ENCODE measurements at regions not wholly inside any gene's neighbourhood (a gene's known extent, or its start where the extent isn't known, plus 50 kb on each side); places are given as distances from the start of the nearest gene placed in this dataset.

- no peak overlapping the region for H2BK120ac ChIP-seq (ENCODE audit: low read depth, low read length)
- no CpG with 5 or more reads among the region's 1 CpG for WGBS, 2 donors (ENCODE audit: extremely low coverage in 2 of 2, insufficient read length in 2 of 2, insufficient replicate concordance in 1 of 2)
- no peak overlapping the region for H2AFZ ChIP-seq (ENCODE audit: low read length)
- no peaks in the 10 kb centered on the region for H3K36me3 ChIP-seq (replicated peaks in 1 of 2; ENCODE audit: control insufficient read depth in 2 of 2, insufficient read depth in 2 of 2, low read length in 2 of 2)
- no peak overlapping the region for H4K8ac ChIP-seq (ENCODE audit: low read depth, low read length)
- H3K79me1 ChIP-seq (ENCODE audit: low read depth, low read length), result no peaks in the 10 kb centered on the region
- no peak for DNase-seq (ENCODE audit: low spot score)
- no peak overlapping the region for H3K4ac ChIP-seq (ENCODE audit: low read length)
- H2BK5ac ChIP-seq (ENCODE audit: low read length), result no peak overlapping the region
- no peak overlapping the region for H3K23ac ChIP-seq (ENCODE audit: low read depth, low read length, poor library complexity)
- no peak overlapping the region for H3K14ac ChIP-seq (ENCODE audit: low read length)
- no peak overlapping the region for H3K4me3 ChIP-seq (ENCODE audit: low read length in 2 of 2)
- no peaks in the 10 kb centered on the region for H3K27me3 ChIP-seq (ENCODE audit: control insufficient read depth in 3 of 3, insufficient read depth in 3 of 3, low read depth in 1 of 3, low read length in 3 of 3)
- H3K9ac ChIP-seq (ENCODE audit: low read depth, low read length, poor library complexity), result no peak overlapping the region
- no peak overlapping the region for H2BK15ac ChIP-seq (ENCODE audit: low read length)
- H3K18ac ChIP-seq (ENCODE audit: low read length), result no peak overlapping the region
- H3K9me3 ChIP-seq (replicated peaks in 1 of 2; ENCODE audit: control insufficient read depth in 2 of 2, insufficient read depth in 1 of 2, low read depth in 1 of 2, low read length in 2 of 2), result no peaks in the 10 kb centered on the region
- no peak overlapping the region for H2AK5ac ChIP-seq (ENCODE audit: low read depth, low read length)
- no peaks in the 10 kb centered on the region for H3K4me1 ChIP-seq (ENCODE audit: control insufficient read depth in 2 of 2, insufficient read depth in 1 of 2, low read depth in 1 of 2, low read length in 2 of 2)
- H3K27ac ChIP-seq (replicated peaks; ENCODE audit: low read length), result no peak overlapping the region
- no peak overlapping the region for H2BK12ac ChIP-seq (ENCODE audit: low read length)
- no peak overlapping the region for H4K91ac ChIP-seq (ENCODE audit: low read depth, low read length, poor library complexity)
- no peak overlapping the region for H3K4me2 ChIP-seq (ENCODE audit: insufficient read depth, low read length, poor library complexity, severe bottlenecking)
These were observed 118.6 kb upstream of the VCX3B start for GRCh38 chrX:8346060-8346459.

GRCh38 chrX:8346892-8347291 lies 117.7 kb upstream of the VCX3B start:
- no peak overlapping the region for H2BK15ac ChIP-seq (ENCODE audit: low read length)
- no peak overlapping the region for H2AK5ac ChIP-seq (ENCODE audit: low read depth, low read length)
- H3K4me1 ChIP-seq (ENCODE audit: control insufficient read depth in 2 of 2, insufficient read depth in 1 of 2, low read depth in 1 of 2, low read length in 2 of 2), result no peaks in the 10 kb centered on the region
- H2BK12ac ChIP-seq (ENCODE audit: low read length), result no peak overlapping the region
- H3K9me3 ChIP-seq (replicated peaks in 1 of 2; ENCODE audit: control insufficient read depth in 2 of 2, insufficient read depth in 1 of 2, low read depth in 1 of 2, low read length in 2 of 2), result no peaks in the 10 kb centered on the region
- no peak overlapping the region for H2BK5ac ChIP-seq (ENCODE audit: low read length)
- H4K8ac ChIP-seq (ENCODE audit: low read depth, low read length), result no peak overlapping the region
- no peaks in the 10 kb centered on the region for H3K36me3 ChIP-seq (replicated peaks in 1 of 2; ENCODE audit: control insufficient read depth in 2 of 2, insufficient read depth in 2 of 2, low read length in 2 of 2)
- H3K4me3 ChIP-seq (ENCODE audit: low read length in 2 of 2), result no peak overlapping the region
- no peak overlapping the region for H3K4me2 ChIP-seq (ENCODE audit: insufficient read depth, low read length, poor library complexity, severe bottlenecking)
- no peak overlapping the region for H3K9ac ChIP-seq (ENCODE audit: low read depth, low read length, poor library complexity)
- no peak overlapping the region for H3K14ac ChIP-seq (ENCODE audit: low read length)
- H3K23ac ChIP-seq (ENCODE audit: low read depth, low read length, poor library complexity), result no peak overlapping the region
- no peak overlapping the region for H3K18ac ChIP-seq (ENCODE audit: low read length)
- no peak overlapping the region for H3K27ac ChIP-seq (replicated peaks; ENCODE audit: low read length)
- H2BK120ac ChIP-seq (ENCODE audit: low read depth, low read length), result no peak overlapping the region
- H2AFZ ChIP-seq (ENCODE audit: low read length), result no peak overlapping the region
- no peaks in the 10 kb centered on the region for H3K27me3 ChIP-seq (ENCODE audit: control insufficient read depth in 3 of 3, insufficient read depth in 3 of 3, low read depth in 1 of 3, low read length in 3 of 3)
- no peak overlapping the region for H3K4ac ChIP-seq (ENCODE audit: low read length)
- no peak for DNase-seq (ENCODE audit: low spot score)
- no peaks in the 10 kb centered on the region for H3K79me1 ChIP-seq (ENCODE audit: low read depth, low read length)
- no peak overlapping the region for H4K91ac ChIP-seq (ENCODE audit: low read depth, low read length, poor library complexity)
- WGBS, 2 donors (ENCODE audit: extremely low coverage in 2 of 2, insufficient read length in 2 of 2, insufficient replicate concordance in 1 of 2), result no CpG with 5 or more reads among the region's 3 CpGs

- Histone ChIP-seq H3K27ac (replicated peaks; ENCODE audit: low read length) (no peak overlapping the region), H2BK5ac (ENCODE audit: low read length) (no peak overlapping the region), H2BK15ac (ENCODE audit: low read length) (no peak overlapping the region), H3K36me3 (replicated peaks in 1 of 2; ENCODE audit: control insufficient read depth in 2 of 2, insufficient read depth in 2 of 2, low read length in 2 of 2) (no peaks in the 10 kb centered on the region), H3K14ac (ENCODE audit: low read length) (no peak overlapping the region), H2AFZ (ENCODE audit: low read length) (no peak overlapping the region), H3K9me3 (replicated peaks in 1 of 2; ENCODE audit: control insufficient read depth in 2 of 2, insufficient read depth in 1 of 2, low read depth in 1 of 2, low read length in 2 of 2) (no peaks in the 10 kb centered on the region), H2BK120ac (ENCODE audit: low read depth, low read length) (no peak overlapping the region), H2BK12ac (ENCODE audit: low read length) (no peak overlapping the region), H3K4me2 (ENCODE audit: insufficient read depth, low read length, poor library complexity, severe bottlenecking) (no peak overlapping the region), H4K91ac (ENCODE audit: low read depth, low read length, poor library complexity) (no peak overlapping the region), H3K18ac (ENCODE audit: low read length) (no peak overlapping the region), H3K27me3 (ENCODE audit: control insufficient read depth in 3 of 3, insufficient read depth in 3 of 3, low read depth in 1 of 3, low read length in 3 of 3) (no peaks in the 10 kb centered on the region), H3K4ac (ENCODE audit: low read length) (no peak overlapping the region), H3K23ac (ENCODE audit: low read depth, low read length, poor library complexity) (no peak overlapping the region), H2AK5ac (ENCODE audit: low read depth, low read length) (no peak overlapping the region), H3K79me1 (ENCODE audit: low read depth, low read length) (no peaks in the 10 kb centered on the region), H3K4me1 (ENCODE audit: control insufficient read depth in 2 of 2, insufficient read depth in 1 of 2, low read depth in 1 of 2, low read length in 2 of 2) (no peaks in the 10 kb centered on the region), H3K9ac (ENCODE audit: low read depth, low read length, poor library complexity) (no peak overlapping the region), H3K4me3 (ENCODE audit: low read length in 2 of 2) (no peak overlapping the region), H4K8ac (ENCODE audit: low read depth, low read length) (no peak overlapping the region)
- no peak for DNase-seq (ENCODE audit: low spot score)
- WGBS, 2 donors (ENCODE audit: extremely low coverage in 2 of 2, insufficient read length in 2 of 2, insufficient replicate concordance in 1 of 2), result no CpG with 5 or more reads among the region's 1 CpG
These were observed 114.7 kb upstream of the VCX3B start for GRCh38 chrX:8349816-8350544.

- no peak overlapping the region for H3K9ac ChIP-seq (ENCODE audit: low read depth, low read length, poor library complexity)
- no peak overlapping the region for H3K4ac ChIP-seq (ENCODE audit: low read length)
- H2BK15ac ChIP-seq (ENCODE audit: low read length), result no peak overlapping the region
- H3K27ac ChIP-seq (replicated peaks; ENCODE audit: low read length), result no peak overlapping the region
- H2BK120ac ChIP-seq (ENCODE audit: low read depth, low read length), result no peak overlapping the region
- DNase-seq (ENCODE audit: low spot score), result no peak
- H3K4me2 ChIP-seq (ENCODE audit: insufficient read depth, low read length, poor library complexity, severe bottlenecking), result no peak overlapping the region
- no peak overlapping the region for H3K23ac ChIP-seq (ENCODE audit: low read depth, low read length, poor library complexity)
- no peak overlapping the region for H3K18ac ChIP-seq (ENCODE audit: low read length)
- no peak overlapping the region for H2AK5ac ChIP-seq (ENCODE audit: low read depth, low read length)
- WGBS, 2 donors (ENCODE audit: extremely low coverage in 2 of 2, insufficient read length in 2 of 2, insufficient replicate concordance in 1 of 2), result no CpG with 5 or more reads among the region's 3 CpGs
- no peaks in the 10 kb centered on the region for H3K4me1 ChIP-seq (ENCODE audit: control insufficient read depth in 2 of 2, insufficient read depth in 1 of 2, low read depth in 1 of 2, low read length in 2 of 2)
- H3K27me3 ChIP-seq (ENCODE audit: control insufficient read depth in 3 of 3, insufficient read depth in 3 of 3, low read depth in 1 of 3, low read length in 3 of 3), result no peaks in the 10 kb centered on the region
- H3K36me3 ChIP-seq (replicated peaks in 1 of 2; ENCODE audit: control insufficient read depth in 2 of 2, insufficient read depth in 2 of 2, low read length in 2 of 2), result no peaks in the 10 kb centered on the region
- H3K79me1 ChIP-seq (ENCODE audit: low read depth, low read length), result no peaks in the 10 kb centered on the region
- H3K4me3 ChIP-seq (ENCODE audit: low read length in 2 of 2), result no peak overlapping the region
- no peaks in the 10 kb centered on the region for H3K9me3 ChIP-seq (replicated peaks in 1 of 2; ENCODE audit: control insufficient read depth in 2 of 2, insufficient read depth in 1 of 2, low read depth in 1 of 2, low read length in 2 of 2)
- H4K8ac ChIP-seq (ENCODE audit: low read depth, low read length), result no peak overlapping the region
- H2AFZ ChIP-seq (ENCODE audit: low read length), result no peak overlapping the region
- H3K14ac ChIP-seq (ENCODE audit: low read length), result no peak overlapping the region
- no peak overlapping the region for H2BK5ac ChIP-seq (ENCODE audit: low read length)
- H2BK12ac ChIP-seq (ENCODE audit: low read length), result no peak overlapping the region
- H4K91ac ChIP-seq (ENCODE audit: low read depth, low read length, poor library complexity), result no peak overlapping the region
These were observed 106.3 kb upstream of the VCX3B start for GRCh38 chrX:8358302-8358701.
